Aorta (tissue), 5 donors: ENCODE measurements at regions not wholly inside any gene's neighbourhood (a gene's known extent, or its start where the extent isn't known, plus 50 kb on each side); places are given as distances from the start of the nearest gene placed in this dataset.

Experiments
- ATAC-seq: fragments of 200-7000 bp; cut with Tn5 transposase; one replicate; pipeline ENCODE4 v1.9.1; 2022; ENCODE audit warnings: moderate library complexity; ENCODE audit not compliant: low FRiP score
- DNase-seq, 2 donors: peaks; one replicate each; pipeline ENCODE4 v3.0.0-alpha.2; 2020
- H3K27ac ChIP-seq, 2 donors: one replicate each; pipeline ENCODE4 v1.5.1; 2013; ENCODE audit warnings: low read length in 2 of 2, mild to moderate bottlenecking in 2 of 2, moderate library complexity in 2 of 2, control low read depth in 1 of 2, inconsistent platforms in 1 of 2, low read depth in 1 of 2
- H3K27me3 ChIP-seq, 2 donors: one replicate each; pipeline ENCODE4 v1.6.1; 2013; ENCODE audit warnings: control low read depth in 1 of 2, low read length in 1 of 2, mild to moderate bottlenecking in 1 of 2, moderate library complexity in 1 of 2; ENCODE audit not compliant: insufficient read depth in 2 of 2, control insufficient read depth in 1 of 2
- H3K36me3 ChIP-seq, 2 donors: one replicate each; pipeline ENCODE4 v1.6.1; 2013; ENCODE audit warnings: control low read depth in 1 of 2, low read length in 1 of 2, mild to moderate bottlenecking in 1 of 2; ENCODE audit not compliant: insufficient read depth in 2 of 2, control insufficient read depth in 1 of 2
- H3K4me1 ChIP-seq, 2 donors: one replicate each; pipeline ENCODE4 v1.6.1; 2013; ENCODE audit warnings: low read length in 2 of 2, control low read depth in 1 of 2, mild to moderate bottlenecking in 1 of 2, moderate library complexity in 1 of 2; ENCODE audit not compliant: insufficient read depth in 2 of 2, control insufficient read depth in 1 of 2
- H3K4me3 ChIP-seq, 2 donors: one replicate each; pipeline ENCODE4 v1.5.1; 2013; ENCODE audit warnings: low read length in 2 of 2, control low read depth in 1 of 2, mild to moderate bottlenecking in 1 of 2
- H3K9me3 ChIP-seq: one replicate; pipeline ENCODE4 v1.6.1; 2013; ENCODE audit warnings: mild to moderate bottlenecking, low read length; ENCODE audit not compliant: control insufficient read depth
- WGBS, 2 donors: extraction: QIAGEN DNeasy Blood & Tissue Kit; methylation state at CpG; one replicate each; pipeline ENCODE4 v1.1.7; 2013; 5-methylcytosine and 5-hydroxymethylcytosine counted together
- intact Hi-C, 2 donors: fragments of 100-400 bp; cut with DNase I; formaldehyde crosslinking; loops; one replicate each; pipeline versions ENCODE4 v1.14.2 to v1.15.0; 2022
- donor health status: healthy with polysubstance abuse.
- donor health status: Bipolar disorder and iron deficiency.
- donor health status: DM: no; HTN: no; CAD: no.
- donor health status: DM: no; HTN: no; CAD: no.
- donor health status: DM: yes; HTN: yes; CAD: no.

GRCh38 chr6:164130585-164130984, 716.1 kb downstream of the QKI start:
- Histone ChIP-seq H3K4me1 (no peaks in the 10 kb centered on the region), H3K36me3 (no peaks in the 10 kb centered on the region), H3K27ac (no peak overlapping the region), H3K9me3 (peaks cover 2% of the 10 kb centered on the region), H3K4me3 (no peak overlapping the region), H3K27me3 (no peaks in the 10 kb centered on the region)
- ATAC-seq (no peak), DNase-seq (no peak)
- WGBS, 2 donors: 80 to 83% methylated on average over 2 of the region's 2 CpGs
- intact Hi-C loops: no loop called here

GRCh38 chr6:164130151-164130550, 715.6 kb downstream of the QKI start:
- no peaks in the 10 kb centered on the region for H3K4me1 ChIP-seq
- 90 to 93% methylated on average over 2 of the region's 2 CpGs for WGBS, 2 donors
- H3K36me3 ChIP-seq: no peaks in the 10 kb centered on the region
- ATAC-seq (no peak), DNase-seq (no peak)
- peaks cover 2% of the 10 kb centered on the region for H3K9me3 ChIP-seq
- no peak overlapping the region for H3K4me3 ChIP-seq
- intact Hi-C loops: no loop called here
- H3K27ac ChIP-seq: no peak overlapping the region
- H3K27me3 ChIP-seq: no peaks in the 10 kb centered on the region

DNA sequence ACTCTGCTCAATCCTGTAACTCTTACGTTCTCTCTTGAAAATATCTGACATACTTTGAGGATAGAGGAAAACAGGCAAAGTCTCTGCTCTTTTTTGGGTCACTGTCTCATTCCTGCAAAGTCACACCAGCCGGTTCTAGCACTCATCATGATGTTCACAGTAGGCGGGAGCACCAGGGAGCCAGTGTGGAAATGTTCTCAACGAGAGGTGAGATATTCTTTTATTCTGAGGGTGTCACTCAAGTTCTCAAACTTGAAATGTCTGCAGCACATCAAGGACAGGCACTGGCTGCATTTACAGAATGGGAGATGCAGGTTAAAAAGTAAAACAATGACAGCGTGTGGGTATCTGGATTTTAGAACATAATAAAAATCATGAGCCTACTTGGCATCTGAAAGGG, 714.7 kb downstream of the QKI start:
- Histone ChIP-seq H3K9me3 (peaks cover 2% of the 10 kb centered on the region), H3K4me1 (no peaks in the 10 kb centered on the region), H3K27me3 (no peaks in the 10 kb centered on the region), H3K4me3 (no peak overlapping the region), H3K27ac (no peak overlapping the region), H3K36me3 (no peaks in the 10 kb centered on the region)
- intact Hi-C loops: no loop called here
- 78 to 83% methylated on average over 5 of the region's 5 CpGs for WGBS, 2 donors
- DNase-seq (no peak), ATAC-seq (no peak)

DNA sequence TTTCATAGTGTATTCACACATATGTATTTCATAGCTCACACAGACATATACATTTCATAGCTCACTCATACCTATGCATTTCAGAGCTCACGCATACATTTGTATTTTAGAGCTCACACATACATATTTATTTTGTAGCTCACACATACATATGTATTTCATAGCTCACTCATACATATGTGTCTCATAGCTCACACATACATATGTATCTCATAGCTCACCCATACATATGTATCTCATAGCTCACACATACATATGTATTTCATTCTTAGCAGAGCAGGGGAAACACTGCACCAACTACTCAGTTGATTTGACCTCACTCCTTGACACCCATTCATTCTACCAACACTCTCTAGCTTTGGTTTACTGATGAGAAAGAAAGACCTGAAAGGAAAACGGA, 713.6 kb downstream of the QKI start:
- Histone ChIP-seq H3K4me3 (no peak overlapping the region), H3K9me3 (peaks cover 2% of the 10 kb centered on the region), H3K27ac (no peak overlapping the region), H3K27me3 (no peaks in the 10 kb centered on the region), H3K36me3 (no peaks in the 10 kb centered on the region), H3K4me1 (no peaks in the 10 kb centered on the region)
- 65 to 83% methylated on average over 2 of the region's 2 CpGs for WGBS, 2 donors
- ATAC-seq: no peak
- intact Hi-C loops: no loop called here
- no peak for DNase-seq

GRCh38 chr6:164124986-164125385, 710.5 kb downstream of the QKI start:
- Histone ChIP-seq H3K27me3 (no peaks in the 10 kb centered on the region), H3K4me3 (no peak overlapping the region), H3K27ac (no peak overlapping the region), H3K36me3 (no peaks in the 10 kb centered on the region), H3K4me1 (no peaks in the 10 kb centered on the region), H3K9me3 (no peaks in the 10 kb centered on the region)
- intact Hi-C loops: no loop called here
- no peak for DNase-seq
- no peak for ATAC-seq
- 77 to 78% methylated on average over 5 of the region's 5 CpGs for WGBS, 2 donors

DNA sequence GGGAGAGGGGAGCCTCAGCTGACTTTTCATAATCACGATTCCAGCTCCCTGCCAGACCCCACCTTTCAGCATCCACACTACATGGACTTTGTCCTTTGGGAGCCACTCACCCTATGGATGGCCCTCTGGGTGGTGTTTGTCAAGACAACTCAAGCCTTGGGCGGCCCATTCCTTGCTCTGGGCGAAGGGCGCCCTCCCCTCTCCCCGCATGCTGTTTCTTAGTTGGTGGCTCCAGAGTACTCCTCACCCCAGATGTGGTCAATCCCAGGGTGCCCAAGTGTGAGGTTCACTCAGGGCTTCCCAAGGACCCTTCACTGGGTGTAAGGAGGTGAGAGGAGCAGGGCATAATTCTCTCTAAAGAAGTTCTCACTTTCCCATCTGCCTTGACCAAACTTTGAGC, 710.0 kb downstream of the QKI start:
- intact Hi-C loops: no loop called here
- Histone ChIP-seq H3K9me3 (no peaks in the 10 kb centered on the region), H3K27ac (no peak overlapping the region), H3K4me1 (no peaks in the 10 kb centered on the region), H3K27me3 (no peaks in the 10 kb centered on the region), H3K36me3 (no peaks in the 10 kb centered on the region), H3K4me3 (no peak overlapping the region)
- peak; percentile 15 for ATAC-seq
- DNase-seq: no peak
- WGBS, 2 donors: 95 to 98% methylated on average over 5 of the region's 5 CpGs

- DNase-seq: no peak
- Histone ChIP-seq H3K27ac (no peak overlapping the region), H3K9me3 (no peaks in the 10 kb centered on the region), H3K27me3 (no peaks in the 10 kb centered on the region), H3K36me3 (no peaks in the 10 kb centered on the region), H3K4me1 (no peaks in the 10 kb centered on the region), H3K4me3 (no peak overlapping the region)
- intact Hi-C loops: no loop called here
- 89 to 95% methylated on average over 11 of the region's 11 CpGs for WGBS, 2 donors
- no peak for ATAC-seq
These were observed 707.6 kb downstream of the QKI start for GRCh38 chr6:164122109-164122508.

GRCh38 chr6:164121527-164121926, 707.0 kb downstream of the QKI start:
- DNase-seq (no peak), ATAC-seq (no peak)
- 87 to 88% methylated on average over 6 of the region's 6 CpGs for WGBS, 2 donors
- Histone ChIP-seq H3K27ac (no peak overlapping the region), H3K9me3 (no peaks in the 10 kb centered on the region), H3K4me1 (no peaks in the 10 kb centered on the region), H3K4me3 (no peak overlapping the region), H3K27me3 (no peaks in the 10 kb centered on the region), H3K36me3 (no peaks in the 10 kb centered on the region)
- intact Hi-C loops: no loop called here

DNA sequence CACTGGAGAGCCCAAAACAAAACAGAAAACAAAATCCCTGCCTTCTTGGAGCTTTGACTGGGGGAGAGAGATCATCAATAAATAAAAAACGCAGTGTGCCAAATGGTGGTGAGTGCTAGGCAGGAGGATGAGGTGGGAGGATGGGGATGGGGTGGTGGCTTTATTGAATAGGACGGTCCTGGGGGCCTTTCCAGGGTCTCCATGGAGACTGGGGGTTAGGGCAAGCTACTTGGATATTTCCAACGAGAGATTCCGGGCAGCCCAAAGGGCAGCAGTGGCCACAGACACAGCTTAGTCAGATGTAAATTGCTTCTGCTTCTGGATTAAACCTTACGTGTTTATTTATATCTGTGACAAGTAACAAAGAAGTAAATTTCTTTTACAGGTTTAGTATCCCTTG, 700.1 kb downstream of the QKI start:
- no peaks in the 10 kb centered on the region for H3K4me1 ChIP-seq
- WGBS, 2 donors: 74 to 78% methylated on average over 5 of the region's 5 CpGs
- H3K4me3 ChIP-seq: no peak overlapping the region
- intact Hi-C loops: no loop called here
- no peak for ATAC-seq
- no peaks in the 10 kb centered on the region for H3K27me3 ChIP-seq
- no peaks in the 10 kb centered on the region for H3K9me3 ChIP-seq
- H3K36me3 ChIP-seq: no peaks in the 10 kb centered on the region
- no peak for DNase-seq
- H3K27ac ChIP-seq: no peak overlapping the region
